Rectal smooth muscle tissue (tissue), 1 donor: ENCODE measurements at regions not wholly inside any gene's neighbourhood (a gene's known extent, or its start where the extent isn't known, plus 50 kb on each side); places are given as distances from the start of the nearest gene placed in this dataset.

ENCODE experiments used
- H3K27ac ChIP-seq: one replicate; pipeline ENCODE4 v1.7.0; 2013; ENCODE audit warnings: low read depth, low read length, inconsistent platforms
- H3K27me3 ChIP-seq: one replicate; pipeline ENCODE4 v1.7.0; 2013; ENCODE audit warnings: low read length; ENCODE audit not compliant: control insufficient read depth, insufficient read depth
- H3K36me3 ChIP-seq: one replicate; pipeline ENCODE4 v1.7.0; 2013; ENCODE audit warnings: low read length; ENCODE audit not compliant: control insufficient read depth, insufficient read depth
- H3K4me1 ChIP-seq: one replicate; pipeline ENCODE4 v1.7.0; 2013; ENCODE audit warnings: low read length; ENCODE audit not compliant: control insufficient read depth, insufficient read depth
- H3K4me3 ChIP-seq: one replicate; pipeline ENCODE4 v1.7.0; 2013; ENCODE audit warnings: low read length
- H3K9ac ChIP-seq: one replicate; pipeline ENCODE4 v1.7.0; 2013; ENCODE audit warnings: low read length

DNA sequence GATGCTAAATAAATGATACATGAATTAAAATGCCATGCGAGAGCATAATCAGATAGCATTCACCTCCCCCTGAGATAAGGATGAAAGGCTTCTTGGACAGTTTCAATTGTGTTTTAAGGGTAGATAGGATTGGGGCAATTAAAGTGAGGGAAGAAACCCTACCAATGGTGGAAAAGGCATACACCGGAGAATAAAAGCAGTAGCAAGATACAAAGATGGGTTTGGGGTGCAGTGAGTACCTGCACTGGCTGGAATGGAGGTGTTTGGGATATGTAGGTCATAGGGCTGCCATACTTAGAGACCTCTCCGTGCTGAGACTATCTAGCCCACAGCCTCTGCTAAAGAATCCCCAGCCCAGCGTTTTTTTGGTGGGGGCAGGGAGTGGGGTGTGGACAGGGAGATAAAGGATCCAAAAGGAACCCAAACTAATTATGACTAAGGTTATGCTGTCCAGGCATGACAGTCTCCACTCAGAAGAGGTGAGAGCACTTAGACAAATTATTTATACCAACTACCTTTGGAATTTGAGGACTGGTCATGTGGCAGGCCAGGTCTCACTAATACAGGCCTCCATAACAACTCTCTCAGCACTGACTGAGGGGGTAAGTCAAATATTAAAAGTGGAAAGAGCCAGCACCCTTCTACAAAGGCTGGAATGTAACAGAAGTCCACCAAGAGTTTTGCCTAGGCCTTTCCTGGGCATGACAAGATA, 280.8 kb downstream of the ADGB start:
- H3K27ac ChIP-seq, result no peak overlapping the region
- H3K9ac ChIP-seq, result no peak overlapping the region
- H3K27me3 ChIP-seq, result no peaks in the 10 kb centered on the region
- no peaks in the 10 kb centered on the region for H3K4me1 ChIP-seq
- H3K36me3 ChIP-seq, result no peaks in the 10 kb centered on the region
- H3K4me3 ChIP-seq, result no peak overlapping the region

DNA sequence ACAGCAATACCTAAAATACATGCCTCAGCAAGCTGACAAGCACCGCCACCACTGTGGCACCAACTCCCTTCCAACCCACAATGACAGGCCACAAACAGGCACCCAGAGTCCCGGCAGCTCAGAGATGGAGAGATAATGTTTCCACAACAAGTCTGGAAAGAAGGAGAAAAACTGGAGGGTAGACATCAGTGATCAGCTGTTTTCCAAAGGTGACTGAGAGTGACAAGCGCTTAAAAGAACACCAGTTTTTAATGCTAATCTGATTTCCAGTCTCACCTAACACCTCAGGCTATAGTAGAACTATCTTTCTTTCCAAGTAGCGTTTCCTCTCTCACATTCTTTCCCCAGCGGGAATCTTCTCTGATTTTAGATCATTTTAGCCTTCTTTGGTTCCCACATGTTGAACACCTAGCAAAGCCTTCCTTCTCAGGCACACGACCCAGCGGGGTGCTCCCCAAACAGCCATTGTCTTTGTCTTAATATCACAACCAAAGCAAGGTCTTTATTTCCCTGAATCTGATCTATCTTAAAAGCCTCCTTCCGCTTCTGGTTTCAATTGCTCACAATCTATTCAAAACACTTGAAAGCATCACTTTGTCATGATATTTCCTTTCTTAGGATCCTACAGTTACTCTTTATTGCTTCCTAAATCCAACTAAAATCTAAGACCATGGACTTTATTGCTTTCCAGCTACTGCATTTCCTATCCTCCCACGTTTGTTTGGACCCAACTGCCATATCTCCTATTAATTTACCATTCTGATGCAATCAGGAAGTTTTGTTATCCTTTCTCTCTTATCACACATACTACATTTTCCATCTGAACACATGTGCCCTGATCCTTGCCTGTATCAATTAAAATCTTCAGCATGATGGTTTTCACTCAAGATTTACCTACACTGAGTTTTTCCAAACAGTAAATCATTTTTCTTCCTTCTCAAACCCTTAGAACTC, 282.7 kb downstream of the ADGB start:
- Histone ChIP-seq H3K4me1 (no peaks in the 10 kb centered on the region), H3K36me3 (no peaks in the 10 kb centered on the region), H3K27me3 (no peaks in the 10 kb centered on the region), H3K4me3 (no peak overlapping the region), H3K9ac (no peak overlapping the region), H3K27ac (no peak overlapping the region)

DNA sequence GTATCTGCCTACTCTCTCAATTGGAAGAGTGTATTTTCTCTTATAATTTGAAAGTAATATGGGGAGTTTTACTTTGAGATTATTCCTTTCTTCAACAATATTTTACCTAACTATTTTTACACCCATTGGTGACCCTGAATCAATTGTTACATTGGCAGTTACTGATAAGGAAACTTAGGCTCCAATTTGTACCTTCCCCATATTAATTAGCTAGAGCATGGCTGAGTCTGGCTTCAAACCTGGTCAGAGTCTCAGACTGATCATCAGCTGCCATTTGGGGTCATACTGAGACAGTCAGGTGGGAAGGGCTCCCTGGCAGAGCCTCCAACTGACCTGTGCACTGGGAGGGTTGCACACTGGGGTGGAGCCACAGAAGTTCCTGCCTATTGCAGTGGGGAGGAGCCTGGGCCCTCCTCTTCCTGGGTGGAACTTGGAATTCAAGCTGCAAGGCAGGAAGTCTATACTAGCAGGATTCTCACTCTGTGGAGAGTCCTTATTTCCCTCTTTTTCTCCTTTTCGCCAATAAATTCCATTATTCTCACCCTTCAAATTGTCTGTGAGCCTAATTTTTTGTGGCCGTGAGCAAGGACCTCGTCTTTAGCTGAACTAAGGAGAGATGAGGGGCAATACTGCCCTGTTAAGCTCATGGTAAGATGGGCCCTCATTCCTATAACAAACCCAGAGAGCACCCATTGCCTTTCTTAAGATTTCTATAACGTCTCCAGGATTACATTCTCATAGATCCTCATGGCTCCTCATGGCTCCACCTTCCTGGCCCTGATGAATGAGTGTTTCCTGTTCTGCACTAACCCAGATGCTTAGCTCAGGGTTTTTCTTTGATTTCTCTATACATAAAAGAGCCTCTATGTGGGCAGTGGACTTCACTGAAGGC, 285.1 kb downstream of the ADGB start:
- Histone ChIP-seq H3K4me3 (no peak overlapping the region), H3K9ac (no peak overlapping the region), H3K27me3 (no peaks in the 10 kb centered on the region), H3K4me1 (no peaks in the 10 kb centered on the region), H3K36me3 (no peaks in the 10 kb centered on the region), H3K27ac (no peak overlapping the region)

DNA sequence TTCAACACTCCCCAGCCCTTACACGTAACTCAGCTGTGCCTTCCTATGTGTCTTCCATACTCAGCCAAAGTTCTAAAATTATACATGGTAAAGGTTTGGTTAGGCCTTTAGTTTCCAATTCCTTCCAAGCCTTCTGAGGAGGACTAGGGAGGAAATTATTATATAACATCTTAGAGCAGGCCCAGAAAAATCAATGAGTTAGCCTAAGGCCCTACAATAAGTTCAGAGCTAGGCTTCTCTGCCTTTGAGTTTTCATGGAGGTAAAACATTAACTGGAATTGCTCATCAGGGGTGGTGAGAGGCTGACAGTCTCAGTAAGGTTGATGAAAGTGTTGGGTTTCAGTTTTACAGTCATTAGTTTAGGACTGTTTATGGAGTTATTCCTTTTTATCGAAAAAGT, 286.0 kb downstream of the ADGB start:
- no peak overlapping the region for H3K27ac ChIP-seq
- H3K9ac ChIP-seq, result no peak overlapping the region
- H3K36me3 ChIP-seq, result no peaks in the 10 kb centered on the region
- no peaks in the 10 kb centered on the region for H3K4me1 ChIP-seq
- no peak overlapping the region for H3K4me3 ChIP-seq
- H3K27me3 ChIP-seq, result no peaks in the 10 kb centered on the region

DNA sequence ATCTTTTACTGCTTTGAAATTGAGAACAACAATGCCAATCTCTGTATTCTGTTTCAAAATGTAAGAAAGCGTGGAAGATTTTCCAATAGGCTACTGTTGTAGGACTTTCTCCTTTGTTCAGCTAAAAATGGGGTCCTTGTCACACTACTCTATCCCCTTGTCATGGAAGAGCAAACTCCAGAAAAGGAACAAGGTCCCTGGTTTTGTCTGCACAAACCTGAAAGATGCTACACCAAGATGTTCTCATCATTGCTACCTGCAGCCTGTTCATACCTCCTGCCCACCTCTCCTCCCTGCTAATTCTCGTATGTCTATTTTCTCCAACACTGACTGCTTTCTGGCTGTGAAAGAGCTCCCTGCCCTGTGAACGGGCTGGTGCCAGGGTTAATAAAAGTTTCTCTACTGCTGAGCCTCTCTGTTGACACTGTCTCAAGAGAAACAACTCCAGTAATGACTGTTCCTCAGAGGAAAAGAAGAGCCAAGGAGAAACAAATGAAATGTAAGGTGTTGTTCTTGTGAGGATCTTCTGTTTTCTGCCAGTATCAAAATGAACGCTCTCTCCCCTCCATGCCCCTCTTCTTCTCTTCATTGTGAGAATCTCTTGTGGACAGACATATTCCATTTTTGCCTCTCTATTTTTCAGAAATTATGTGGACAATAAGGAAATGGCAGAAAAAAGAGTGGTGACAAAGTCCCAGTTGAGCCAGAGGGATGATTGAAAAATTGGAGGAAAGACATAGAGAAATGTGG, 287.1 kb downstream of the ADGB start:
- H3K4me3 ChIP-seq, result no peak overlapping the region
- H3K27me3 ChIP-seq, result no peaks in the 10 kb centered on the region
- H3K9ac ChIP-seq, result no peak overlapping the region
- no peaks in the 10 kb centered on the region for H3K4me1 ChIP-seq
- H3K36me3 ChIP-seq, result no peaks in the 10 kb centered on the region
- no peak overlapping the region for H3K27ac ChIP-seq

DNA sequence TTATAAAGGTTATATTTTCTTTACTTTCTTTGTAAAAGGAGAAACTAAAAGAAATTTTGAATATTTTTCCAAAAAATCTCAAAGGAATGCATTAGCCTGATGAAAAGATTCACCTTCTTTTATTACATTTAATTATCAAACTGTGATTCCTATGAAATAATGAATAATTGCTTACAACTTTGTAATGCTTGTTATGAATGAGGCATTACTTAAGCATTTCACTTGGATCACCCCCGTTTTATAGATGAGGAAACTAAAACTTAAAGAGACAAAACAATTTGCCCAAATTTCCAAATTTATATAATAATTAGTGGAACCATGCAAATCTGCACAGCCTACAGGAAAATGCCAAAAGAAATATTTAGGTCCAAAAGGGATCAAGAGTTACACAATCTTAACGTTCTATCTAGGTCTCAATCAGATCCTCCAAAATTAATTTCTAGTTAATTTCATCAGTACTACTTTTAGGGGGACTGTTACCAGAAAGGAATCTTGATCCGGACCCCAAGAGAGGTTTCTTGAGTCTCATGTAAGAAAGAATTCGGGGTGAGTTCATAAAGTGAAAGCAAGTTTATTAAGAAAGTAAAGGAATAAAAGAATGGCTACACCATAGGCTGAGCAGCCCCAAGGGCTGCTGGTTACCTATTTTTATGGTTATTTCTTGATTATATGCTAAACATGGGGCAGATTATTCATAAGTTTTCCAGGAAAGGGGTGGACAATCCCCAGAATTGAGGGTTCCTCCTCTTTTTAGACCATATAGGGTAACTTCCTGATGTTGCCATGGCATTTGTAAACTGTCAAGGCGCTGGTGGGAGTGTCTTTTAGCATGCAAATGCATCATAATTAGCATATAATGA, 288.0 kb downstream of the ADGB start:
- H3K9ac ChIP-seq, result no peak overlapping the region
- H3K4me1 ChIP-seq, result no peaks in the 10 kb centered on the region
- H3K36me3 ChIP-seq, result no peaks in the 10 kb centered on the region
- no peak overlapping the region for H3K4me3 ChIP-seq
- no peak overlapping the region for H3K27ac ChIP-seq
- no peaks in the 10 kb centered on the region for H3K27me3 ChIP-seq

DNA sequence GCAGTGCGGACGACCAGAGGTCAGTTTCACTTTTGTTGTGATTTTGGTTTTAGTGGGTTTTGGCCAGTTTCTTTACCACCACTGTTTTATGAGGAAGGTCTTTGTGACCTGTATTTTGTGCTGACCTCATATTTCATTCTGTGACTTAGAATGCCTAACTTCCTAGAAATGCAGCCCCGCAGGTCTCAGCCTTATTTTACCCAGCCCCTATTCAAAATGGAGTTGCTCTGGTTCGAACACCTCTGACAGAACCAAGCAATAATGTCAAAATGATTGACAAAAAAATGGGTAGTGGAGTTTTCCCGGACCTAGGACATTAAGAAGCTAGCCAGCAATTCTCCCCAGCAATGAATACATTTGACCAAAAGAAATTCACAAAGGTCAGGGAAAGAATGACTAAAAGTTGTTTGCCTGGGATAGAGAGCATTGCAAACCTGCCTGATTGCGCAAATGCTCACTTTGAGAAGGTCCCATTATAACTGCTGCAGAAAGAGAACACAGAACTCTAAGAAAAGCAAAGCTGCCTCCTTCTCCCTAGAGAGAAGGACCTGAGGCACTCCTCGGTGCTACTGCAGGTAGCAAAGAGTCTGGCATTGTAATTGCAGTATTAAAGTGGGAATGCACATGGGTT, 288.8 kb downstream of the ADGB start:
- Histone ChIP-seq H3K36me3 (no peaks in the 10 kb centered on the region), H3K27me3 (no peaks in the 10 kb centered on the region), H3K9ac (no peak overlapping the region), H3K4me1 (no peaks in the 10 kb centered on the region), H3K4me3 (no peak overlapping the region), H3K27ac (no peak overlapping the region)

DNA sequence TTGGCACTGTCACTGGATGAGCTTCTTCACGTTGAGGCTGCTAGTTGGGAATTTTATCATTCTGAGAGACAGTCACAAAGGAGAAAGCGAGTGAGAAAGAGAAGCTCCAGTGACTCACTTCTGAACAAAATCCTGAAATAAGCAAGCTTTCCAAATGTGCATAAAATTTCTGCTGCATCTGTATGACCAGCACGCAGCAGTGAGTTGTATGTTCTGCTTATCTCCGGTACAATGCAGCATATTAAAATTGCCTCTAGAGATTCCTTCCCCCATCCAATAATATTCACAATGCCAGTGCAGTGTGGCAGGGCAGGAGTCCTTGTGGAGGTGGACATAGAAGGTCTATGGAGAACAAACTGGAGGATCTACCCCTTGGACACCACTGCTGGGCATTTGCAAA, 290.5 kb downstream of the ADGB start:
- Histone ChIP-seq H3K9ac (no peak overlapping the region), H3K36me3 (no peaks in the 10 kb centered on the region), H3K4me3 (no peak overlapping the region), H3K27me3 (no peaks in the 10 kb centered on the region), H3K4me1 (no peaks in the 10 kb centered on the region), H3K27ac (no peak overlapping the region)

DNA sequence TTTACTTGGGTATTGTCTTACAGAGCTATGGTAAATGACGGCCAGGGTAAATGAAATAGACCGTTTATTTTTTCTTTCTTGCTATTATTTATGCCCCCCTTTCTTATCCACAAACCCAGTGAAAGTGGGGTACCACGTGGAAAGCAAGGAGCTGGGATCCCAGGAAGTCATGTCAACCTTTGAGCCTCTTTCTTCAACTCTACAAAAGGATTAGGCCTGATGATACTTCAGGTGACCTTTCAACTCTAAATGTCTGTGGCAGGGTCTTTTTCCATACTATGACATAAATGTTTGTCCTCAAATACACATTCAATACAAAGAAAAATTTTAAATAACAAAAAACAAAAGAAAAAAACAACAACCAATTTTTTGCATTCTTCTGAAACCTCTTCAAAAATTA, 291.4 kb downstream of the ADGB start:
- Histone ChIP-seq H3K9ac (no peak overlapping the region), H3K4me1 (no peaks in the 10 kb centered on the region), H3K36me3 (no peaks in the 10 kb centered on the region), H3K27ac (no peak overlapping the region), H3K4me3 (no peak overlapping the region), H3K27me3 (no peaks in the 10 kb centered on the region)

DNA sequence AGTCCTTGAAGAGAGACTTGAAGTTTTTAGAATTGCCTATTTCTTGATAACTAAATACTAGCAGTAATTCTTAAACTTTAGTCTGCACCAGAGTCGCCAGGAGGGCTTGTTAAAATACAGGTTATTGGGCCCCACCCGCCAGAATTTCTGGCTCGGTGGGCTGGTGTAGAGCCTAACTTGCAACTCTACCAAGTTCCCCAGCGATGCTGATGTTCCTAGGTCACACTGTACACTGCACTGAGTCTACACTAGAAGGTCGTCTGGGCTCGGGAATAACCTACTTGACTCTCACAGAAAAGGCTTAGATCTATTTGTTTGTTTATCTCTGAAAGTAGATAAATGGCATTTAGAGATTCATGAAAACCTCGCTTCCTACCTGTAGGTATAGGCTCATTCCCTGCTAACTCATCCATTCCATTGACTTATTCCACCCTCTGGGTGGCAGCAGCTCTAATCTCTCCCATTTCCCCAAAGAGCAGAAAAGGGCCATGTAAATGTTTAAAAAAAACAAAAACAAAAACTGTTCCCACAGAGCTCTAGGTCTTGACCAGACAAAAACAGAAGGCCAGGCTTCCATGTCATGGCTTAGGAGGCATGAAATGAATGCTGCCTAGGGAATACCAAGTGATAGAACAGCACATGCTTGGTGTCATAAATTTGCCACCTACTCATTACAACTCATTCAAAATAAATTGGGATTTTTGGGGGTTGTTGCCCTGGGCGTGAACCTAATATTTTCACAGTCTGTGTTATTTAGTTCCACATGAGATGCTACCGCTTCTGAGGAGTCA, 292.1 kb downstream of the ADGB start:
- Histone ChIP-seq H3K9ac (no peak overlapping the region), H3K4me3 (no peak overlapping the region), H3K4me1 (no peaks in the 10 kb centered on the region), H3K27ac (no peak overlapping the region), H3K27me3 (no peaks in the 10 kb centered on the region), H3K36me3 (no peaks in the 10 kb centered on the region)
